ENCODE measurements at regions not wholly inside any gene's neighbourhood (a gene's known extent, or its start where the extent isn't known, plus 50 kb on each side); places are given as distances from the start of the nearest gene placed in this dataset.

DNA sequence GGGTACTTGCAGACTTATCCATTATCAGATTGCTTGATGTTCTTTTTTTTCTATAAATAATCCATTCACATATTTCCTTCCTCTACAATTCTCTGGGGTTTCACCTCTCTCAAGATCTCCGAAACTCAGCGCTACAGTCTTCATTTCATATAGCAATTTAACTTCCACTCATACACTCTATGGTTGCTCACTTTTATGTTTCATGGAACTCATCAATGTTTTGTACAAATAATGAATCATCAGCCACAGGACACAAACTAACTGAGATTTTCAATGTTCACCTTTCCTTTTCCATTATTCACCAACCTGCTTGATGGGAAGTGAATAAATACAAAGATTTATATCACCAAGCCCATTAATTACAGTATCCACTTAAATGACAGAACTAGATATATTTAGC is 534.7 kb downstream of the LRFN5 start:
- TF ChIP-seq, protein P1, sequence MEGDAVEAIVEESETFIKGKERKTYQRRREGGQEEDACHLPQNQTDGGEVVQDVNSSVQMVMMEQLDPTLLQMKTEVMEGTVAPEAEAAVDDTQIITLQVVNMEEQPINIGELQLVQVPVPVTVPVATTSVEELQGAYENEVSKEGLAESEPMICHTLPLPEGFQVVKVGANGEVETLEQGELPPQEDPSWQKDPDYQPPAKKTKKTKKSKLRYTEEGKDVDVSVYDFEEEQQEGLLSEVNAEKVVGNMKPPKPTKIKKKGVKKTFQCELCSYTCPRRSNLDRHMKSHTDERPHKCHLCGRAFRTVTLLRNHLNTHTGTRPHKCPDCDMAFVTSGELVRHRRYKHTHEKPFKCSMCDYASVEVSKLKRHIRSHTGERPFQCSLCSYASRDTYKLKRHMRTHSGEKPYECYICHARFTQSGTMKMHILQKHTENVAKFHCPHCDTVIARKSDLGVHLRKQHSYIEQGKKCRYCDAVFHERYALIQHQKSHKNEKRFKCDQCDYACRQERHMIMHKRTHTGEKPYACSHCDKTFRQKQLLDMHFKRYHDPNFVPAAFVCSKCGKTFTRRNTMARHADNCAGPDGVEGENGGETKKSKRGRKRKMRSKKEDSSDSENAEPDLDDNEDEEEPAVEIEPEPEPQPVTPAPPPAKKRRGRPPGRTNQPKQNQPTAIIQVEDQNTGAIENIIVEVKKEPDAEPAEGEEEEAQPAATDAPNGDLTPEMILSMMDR (conservative IDR thresholded peaks at IDR 0.05; ENCODE audit: low read depth in 2 of 2), result no peak
- TF ChIP-seq CREB1 (CRISPR knock-in tag; IDR thresholded peaks at IDR 0.05; ENCODE audit: low read depth), result no peak
- no peak for TF ChIP-seq REST (IDR thresholded peaks at IDR 0.05; ENCODE audit: unreplicated experiment)
- no peak for TF ChIP-seq POLR2AphosphoS5 (IDR thresholded peaks at IDR 0.05; ENCODE audit: low read depth)
- TF ChIP-seq EZH2 (IDR thresholded peaks at IDR 0.05; ENCODE audit: low read depth, unreplicated experiment), result no peak
- no peak for TF ChIP-seq EZH2phosphoT487 (IDR thresholded peaks at IDR 0.05; ENCODE audit: unreplicated experiment)
- TF ChIP-seq ZNF114 (CRISPR knock-in tag; IDR thresholded peaks at IDR 0.05), result no peak
- TF ChIP-seq, protein P2, sequence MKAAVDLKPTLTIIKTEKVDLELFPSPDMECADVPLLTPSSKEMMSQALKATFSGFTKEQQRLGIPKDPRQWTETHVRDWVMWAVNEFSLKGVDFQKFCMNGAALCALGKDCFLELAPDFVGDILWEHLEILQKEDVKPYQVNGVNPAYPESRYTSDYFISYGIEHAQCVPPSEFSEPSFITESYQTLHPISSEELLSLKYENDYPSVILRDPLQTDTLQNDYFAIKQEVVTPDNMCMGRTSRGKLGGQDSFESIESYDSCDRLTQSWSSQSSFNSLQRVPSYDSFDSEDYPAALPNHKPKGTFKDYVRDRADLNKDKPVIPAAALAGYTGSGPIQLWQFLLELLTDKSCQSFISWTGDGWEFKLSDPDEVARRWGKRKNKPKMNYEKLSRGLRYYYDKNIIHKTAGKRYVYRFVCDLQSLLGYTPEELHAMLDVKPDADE (IDR thresholded peaks at IDR 0.05), result no peak
- no peak for TF ChIP-seq STAT1 (IDR thresholded peaks at IDR 0.05; ENCODE audit: unreplicated experiment)
- no peak for TF ChIP-seq ZNF331 (CRISPR knock-in tag; IDR thresholded peaks at IDR 0.05; ENCODE audit: low read depth)
- TF ChIP-seq, protein P3, sequence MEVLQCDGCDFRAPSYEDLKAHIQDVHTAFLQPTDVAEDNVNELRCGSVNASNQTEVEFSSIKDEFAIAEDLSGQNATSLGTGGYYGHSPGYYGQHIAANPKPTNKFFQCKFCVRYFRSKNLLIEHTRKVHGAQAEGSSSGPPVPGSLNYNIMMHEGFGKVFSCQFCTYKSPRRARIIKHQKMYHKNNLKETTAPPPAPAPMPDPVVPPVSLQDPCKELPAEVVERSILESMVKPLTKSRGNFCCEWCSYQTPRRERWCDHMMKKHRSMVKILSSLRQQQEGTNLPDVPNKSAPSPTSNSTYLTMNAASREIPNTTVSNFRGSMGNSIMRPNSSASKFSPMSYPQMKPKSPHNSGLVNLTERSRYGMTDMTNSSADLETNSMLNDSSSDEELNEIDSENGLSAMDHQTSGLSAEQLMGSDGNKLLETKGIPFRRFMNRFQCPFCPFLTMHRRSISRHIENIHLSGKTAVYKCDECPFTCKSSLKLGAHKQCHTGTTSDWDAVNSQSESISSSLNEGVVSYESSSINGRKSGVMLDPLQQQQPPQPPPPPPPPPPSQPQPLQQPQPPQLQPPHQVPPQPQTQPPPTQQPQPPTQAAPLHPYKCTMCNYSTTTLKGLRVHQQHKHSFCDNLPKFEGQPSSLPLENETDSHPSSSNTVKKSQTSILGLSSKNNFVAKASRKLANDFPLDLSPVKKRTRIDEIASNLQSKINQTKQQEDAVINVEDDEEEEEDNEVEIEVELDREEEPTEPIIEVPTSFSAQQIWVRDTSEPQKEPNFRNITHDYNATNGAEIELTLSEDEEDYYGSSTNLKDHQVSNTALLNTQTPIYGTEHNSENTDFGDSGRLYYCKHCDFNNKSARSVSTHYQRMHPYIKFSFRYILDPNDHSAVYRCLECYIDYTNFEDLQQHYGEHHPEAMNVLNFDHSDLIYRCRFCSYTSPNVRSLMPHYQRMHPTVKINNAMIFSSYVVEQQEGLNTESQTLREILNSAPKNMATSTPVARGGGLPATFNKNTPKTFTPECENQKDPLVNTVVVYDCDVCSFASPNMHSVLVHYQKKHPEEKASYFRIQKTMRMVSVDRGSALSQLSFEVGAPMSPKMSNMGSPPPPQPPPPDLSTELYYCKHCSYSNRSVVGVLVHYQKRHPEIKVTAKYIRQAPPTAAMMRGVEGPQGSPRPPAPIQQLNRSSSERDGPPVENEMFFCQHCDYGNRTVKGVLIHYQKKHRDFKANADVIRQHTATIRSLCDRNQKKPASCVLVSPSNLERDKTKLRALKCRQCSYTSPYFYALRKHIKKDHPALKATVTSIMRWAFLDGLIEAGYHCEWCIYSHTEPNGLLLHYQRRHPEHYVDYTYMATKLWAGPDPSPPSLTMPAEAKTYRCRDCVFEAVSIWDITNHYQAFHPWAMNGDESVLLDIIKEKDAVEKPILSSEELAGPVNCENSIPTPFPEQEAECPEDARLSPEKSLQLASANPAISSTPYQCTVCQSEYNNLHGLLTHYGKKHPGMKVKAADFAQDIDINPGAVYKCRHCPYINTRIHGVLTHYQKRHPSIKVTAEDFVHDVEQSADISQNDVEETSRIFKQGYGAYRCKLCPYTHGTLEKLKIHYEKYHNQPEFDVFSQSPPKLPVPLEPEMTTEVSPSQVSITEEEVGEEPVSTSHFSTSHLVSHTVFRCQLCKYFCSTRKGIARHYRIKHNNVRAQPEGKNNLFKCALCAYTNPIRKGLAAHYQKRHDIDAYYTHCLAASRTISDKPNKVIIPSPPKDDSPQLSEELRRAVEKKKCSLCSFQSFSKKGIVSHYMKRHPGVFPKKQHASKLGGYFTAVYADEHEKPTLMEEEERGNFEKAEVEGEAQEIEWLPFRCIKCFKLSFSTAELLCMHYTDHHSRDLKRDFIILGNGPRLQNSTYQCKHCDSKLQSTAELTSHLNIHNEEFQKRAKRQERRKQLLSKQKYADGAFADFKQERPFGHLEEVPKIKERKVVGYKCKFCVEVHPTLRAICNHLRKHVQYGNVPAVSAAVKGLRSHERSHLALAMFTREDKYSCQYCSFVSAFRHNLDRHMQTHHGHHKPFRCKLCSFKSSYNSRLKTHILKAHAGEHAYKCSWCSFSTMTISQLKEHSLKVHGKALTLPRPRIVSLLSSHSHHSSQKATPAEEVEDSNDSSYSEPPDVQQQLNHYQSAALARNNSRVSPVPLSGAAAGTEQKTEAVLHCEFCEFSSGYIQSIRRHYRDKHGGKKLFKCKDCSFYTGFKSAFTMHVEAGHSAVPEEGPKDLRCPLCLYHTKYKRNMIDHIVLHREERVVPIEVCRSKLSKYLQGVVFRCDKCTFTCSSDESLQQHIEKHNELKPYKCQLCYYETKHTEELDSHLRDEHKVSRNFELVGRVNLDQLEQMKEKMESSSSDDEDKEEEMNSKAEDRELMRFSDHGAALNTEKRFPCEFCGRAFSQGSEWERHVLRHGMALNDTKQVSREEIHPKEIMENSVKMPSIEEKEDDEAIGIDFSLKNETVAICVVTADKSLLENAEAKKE (CRISPR knock-in tag; IDR thresholded peaks at IDR 0.05), result no peak

All from GM23338 (cell line).